SW480 (cell line): ENCODE measurements at regions not wholly inside any gene's neighbourhood (a gene's known extent, or its start where the extent isn't known, plus 50 kb on each side); places are given as distances from the start of the nearest gene placed in this dataset.
"Not testable (repeated sequence)": the region's sequence is repeated elsewhere in the genome, so short reads cannot be mapped to it uniquely, and the experiment has no call there.

Experiments
- DNase-seq: peaks from one replicate; pipeline ENCODE4 v3.0.0-alpha.2; 2016; ENCODE audit warnings: low spot score

DNA sequence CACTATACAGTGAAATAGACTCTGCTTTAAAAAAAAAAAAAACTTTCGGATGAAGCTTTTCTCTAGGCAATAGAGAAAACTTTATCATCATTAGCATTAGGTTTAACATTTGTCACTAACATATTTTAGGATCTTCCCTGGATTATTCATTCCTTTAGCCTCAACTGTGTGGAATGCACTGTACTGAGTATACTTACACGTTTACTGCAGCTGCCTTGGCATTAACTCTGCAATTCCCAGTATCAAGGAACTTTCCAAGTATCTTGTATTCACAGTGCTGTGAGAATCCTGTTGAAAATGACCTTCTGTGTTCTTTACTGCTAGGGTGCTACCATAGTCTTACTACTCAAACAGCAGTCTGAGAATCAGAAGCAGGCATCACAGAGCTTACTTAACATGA lies 328.2 kb upstream of the COL3A1 start:
- DNase-seq: no peak

DNA sequence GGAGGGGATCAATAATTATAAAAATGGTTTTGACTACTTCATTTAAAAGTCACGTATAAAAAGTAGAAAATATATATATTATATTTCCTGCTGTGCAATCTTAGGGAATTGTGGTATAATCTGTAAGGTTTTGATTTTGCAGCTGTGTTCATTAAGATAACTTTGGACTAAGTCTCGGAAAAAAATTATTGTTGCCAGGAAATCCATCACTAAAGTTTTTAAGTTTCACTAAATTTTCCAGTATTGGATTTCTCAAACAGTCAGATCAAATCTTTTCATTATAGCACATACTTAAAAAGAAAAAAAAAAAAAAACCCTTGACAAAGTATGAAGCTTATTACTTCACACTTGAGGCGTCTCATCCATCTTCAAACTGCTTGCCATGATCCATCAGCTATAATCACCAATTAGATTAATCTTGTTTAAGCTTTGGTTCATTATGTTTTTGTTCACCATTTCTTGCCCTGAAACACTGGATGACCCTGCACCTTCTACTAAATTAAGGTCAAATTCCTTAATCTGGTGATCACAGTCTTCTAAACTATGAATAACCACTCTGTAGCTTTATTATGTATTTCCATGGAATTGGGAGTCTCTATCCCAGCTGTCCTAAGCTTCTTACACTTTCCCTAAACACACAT lies 326.6 kb upstream of the COL3A1 start:
- no peak for DNase-seq

DNA sequence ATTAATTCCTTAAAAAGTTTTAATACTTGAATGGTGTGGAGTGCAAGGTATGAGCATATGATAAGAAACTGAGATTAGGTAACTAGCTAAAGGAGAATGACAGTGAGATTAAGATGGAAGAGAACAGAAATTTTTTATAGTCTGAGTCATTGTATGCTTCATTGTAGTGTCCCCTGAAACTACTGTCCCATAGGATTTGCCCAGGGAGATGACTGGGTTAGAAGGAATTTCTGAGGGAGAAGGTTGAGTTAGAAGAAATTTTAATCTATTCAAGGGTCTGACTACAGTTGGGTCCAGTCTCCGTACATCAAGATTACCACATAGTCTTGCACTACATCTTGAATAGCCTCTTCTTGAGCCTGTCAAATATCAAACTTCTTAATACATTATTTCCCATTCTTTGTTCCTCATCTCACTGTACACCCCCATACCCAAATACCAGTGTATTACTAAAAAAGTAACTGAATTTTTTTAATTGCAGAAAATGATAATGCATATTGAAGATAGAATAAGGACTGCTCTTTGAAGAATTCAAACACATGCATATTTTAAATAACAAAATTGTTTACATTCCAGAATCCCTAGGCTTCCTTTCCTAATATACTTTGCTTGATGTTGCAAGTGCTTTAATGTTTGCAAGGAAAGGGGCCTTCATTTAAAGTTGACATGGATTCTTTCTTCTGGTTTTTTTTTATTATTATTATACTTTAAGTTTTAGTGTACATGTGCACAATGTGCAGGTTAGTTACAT lies 314.3 kb upstream of the COL3A1 start:
- DNase-seq: no peak

DNA sequence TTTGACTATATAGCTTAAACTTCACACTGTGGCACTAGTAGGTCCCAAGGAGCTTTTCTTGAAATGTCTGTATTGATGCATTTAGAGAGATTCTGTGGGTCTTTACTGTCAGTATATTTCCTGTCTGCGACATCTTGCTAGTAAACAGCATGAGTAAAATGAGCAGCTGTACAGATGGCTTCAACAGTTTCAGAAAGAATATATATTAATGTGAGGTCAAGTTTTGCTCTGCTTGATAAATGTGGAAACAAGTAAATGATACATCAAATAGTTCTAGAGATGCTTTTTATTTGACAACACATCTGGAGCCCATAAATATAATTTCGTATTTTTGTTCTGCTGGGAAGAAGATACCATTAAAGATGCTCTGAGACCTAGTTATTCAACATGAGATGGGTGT lies 310.9 kb upstream of the COL3A1 start:
- no peak for DNase-seq

DNA sequence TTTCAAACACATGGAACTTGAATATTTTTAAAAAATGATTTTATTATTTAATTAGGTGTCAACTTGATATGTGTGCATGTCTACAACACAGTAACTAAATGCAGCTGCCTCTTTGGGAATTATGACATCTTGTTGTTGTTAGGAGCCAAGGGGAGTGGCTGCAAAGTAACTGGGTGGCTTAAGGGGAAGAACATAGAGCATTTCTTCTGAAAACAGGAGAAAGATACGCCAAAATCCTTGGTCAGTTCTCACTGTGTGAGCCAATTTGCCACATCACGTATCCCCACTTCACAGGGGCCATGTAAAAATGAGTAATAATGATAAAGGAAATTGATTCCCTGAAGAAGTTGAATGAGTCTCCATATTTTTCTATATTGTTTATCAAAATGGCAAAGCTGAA lies 309.8 kb upstream of the COL3A1 start:
- DNase-seq: no peak

DNA sequence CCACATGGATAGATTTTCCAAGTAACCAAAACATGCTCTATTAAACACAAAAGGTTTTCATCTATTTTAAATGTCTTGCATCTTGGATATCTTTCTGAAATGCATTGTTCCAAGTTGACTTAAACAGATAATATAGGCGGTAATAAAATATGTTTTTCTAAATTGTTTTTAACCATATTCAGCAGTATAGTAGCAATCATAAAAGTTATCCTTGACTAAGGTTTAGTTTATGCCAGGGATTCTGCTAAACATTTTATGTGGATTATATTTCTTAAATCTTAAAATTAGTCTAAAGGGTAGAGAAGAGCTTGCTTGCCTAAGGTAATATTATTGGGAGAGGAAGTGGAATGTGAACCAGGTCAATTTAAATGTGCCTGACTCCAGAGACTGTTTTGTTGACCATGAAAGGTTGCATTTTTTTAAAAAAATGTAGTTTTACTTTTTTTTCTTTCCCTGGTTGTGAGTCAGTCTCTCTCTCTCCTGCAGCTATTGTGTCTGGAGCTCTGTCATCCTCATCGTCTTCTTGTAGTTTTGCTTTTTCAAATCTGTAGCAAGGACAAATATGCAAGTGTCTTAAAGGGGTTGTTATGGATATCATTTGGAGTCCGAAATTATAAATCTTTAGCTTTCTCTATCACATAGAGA lies 309.1 kb upstream of the COL3A1 start:
- DNase-seq: no peak

DNA sequence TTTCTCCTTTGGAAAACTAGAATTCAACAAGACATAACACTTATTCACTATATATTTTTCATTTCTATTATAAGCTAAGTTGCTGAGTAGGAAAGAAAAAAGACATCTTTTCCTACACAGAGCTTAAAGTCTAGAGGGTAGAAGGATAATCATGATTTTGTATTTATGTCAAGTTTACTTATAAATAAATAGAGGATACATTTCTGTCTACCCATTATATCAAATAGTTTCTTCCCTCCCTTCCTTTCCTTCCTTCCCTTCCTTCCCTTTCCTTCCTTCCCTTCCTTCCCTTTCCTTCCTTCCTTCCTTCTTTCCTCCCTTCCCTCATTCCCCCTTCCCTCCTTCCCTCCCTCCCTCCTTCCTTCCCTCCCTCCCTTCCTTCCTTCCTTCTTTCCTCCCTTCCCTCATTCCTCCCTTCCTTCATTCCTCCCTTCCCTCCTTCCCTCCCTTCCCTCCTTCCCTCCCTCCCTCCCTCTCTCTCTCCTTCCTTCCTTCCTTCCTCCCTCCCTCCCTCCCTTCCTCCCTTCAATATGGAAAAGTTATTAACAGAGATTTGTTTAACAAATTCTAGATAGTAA lies 308.4 kb upstream of the COL3A1 start:
- DNase-seq: no peak

DNA sequence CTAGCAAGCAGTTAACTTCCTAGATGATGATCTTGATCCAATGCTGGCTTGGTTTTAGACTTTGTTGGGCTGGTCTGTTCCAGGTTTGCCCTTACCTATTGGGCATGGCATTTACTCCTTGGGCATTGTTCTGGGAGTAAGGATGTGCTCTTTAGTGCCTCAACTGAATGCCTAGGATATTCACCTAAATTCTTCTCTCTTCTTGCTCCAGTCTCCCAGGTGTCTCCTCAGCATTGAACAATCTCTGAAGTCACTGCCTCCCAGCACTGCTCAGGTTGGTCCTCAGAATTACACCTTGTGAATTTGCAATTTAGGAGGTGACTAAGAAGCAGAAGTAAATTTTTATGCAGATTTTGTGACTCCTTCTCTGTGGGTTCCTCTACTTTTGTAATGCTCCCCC lies 307.7 kb upstream of the COL3A1 start:
- no peak for DNase-seq

DNA sequence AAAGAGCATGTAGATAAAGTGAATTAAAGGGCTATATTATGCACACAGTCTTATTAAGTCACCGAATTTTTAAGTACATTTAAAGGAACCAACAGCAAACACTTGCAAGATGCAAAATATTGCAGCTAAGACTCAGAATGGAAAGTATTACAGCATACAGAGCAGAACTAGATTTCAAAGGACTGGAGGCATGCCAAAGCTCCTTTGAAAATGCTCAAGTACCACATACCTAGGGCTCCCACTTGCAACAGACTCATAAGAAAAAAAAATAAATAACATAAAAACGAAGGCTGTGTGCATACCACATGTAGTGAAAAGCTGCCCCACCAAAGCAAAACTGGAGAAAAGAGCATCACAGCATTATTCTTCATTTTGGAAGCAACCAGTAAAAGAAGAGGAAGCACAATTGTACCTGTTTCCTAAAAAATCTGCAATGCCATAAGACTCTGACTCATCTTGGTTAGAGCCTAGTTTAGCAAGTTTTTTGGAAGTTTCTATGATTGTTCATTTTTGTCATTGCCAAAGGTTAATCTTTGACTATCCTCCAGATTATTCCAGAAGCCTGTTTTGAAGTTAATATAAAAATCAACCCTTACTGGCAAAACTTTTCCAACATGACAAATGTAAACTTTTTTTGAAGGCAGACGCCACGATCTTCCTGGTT lies 306.0 kb upstream of the COL3A1 start:
- no peak for DNase-seq

DNA sequence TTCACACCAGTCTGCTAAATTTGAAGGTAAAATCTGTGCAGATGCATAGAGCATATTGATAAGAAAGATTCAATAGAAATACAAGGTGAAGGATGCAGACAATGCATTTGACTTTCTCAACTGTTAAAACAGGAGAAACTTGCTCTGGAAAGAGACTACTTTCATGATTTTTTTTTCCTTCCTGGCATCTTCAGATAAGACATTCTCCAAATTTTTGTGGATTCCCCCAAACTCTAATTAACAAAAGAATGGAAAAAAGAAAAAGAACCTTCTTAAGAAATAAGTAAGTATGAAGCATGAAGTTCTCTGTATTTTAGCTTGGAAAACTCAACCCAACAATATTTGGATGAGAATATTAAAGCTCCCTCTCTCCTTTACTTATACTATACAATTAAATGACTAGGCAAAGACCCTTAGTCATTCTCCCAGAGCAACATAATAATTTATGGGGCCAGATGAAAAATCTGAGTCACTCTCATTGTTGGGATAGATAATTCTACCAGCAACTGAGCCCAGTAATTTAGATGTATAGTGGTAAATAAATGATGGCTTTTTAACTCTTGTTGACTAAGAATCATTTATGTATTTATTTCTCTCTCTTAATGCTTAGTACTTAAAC lies 298.7 kb upstream of the COL3A1 start:
- no peak for DNase-seq

DNA sequence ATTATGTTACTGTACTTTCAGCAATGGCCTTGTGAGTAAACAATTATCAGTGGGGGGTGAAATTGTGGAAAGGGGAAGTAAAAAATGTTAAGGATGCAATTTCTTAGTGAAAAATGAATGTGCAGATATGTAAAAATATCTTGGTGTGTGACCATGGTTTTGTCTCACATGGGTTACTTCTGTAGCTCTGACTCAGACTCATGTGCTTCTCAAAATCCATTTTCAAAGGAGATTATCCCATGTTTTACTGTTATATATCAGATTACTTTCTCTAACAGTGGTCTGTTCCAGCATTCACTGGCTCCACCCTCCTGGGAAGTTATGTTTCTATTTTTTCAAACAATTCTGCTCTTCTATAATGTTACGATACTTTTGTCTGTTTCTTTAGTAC lies 298.2 kb upstream of the COL3A1 start:
- no peak for DNase-seq

DNA sequence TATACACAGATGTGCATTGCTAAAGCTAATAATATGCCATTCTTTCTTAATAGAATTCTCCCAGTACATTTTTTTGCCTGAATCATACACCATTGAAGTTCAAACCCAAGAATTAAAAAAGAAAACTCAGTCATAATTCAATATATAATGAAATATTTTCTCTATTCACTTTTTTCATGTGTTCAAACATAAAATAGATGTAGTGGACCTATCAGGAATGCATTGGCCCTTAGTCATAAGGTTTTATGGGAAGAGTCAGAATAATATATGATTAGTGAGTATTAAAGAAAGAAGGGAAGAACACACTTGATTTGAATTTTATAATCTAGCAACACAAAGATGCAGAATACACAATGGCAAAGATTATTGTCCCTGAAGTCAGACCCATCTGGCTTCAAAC lies 297.0 kb upstream of the COL3A1 start:
- no peak for DNase-seq

DNA sequence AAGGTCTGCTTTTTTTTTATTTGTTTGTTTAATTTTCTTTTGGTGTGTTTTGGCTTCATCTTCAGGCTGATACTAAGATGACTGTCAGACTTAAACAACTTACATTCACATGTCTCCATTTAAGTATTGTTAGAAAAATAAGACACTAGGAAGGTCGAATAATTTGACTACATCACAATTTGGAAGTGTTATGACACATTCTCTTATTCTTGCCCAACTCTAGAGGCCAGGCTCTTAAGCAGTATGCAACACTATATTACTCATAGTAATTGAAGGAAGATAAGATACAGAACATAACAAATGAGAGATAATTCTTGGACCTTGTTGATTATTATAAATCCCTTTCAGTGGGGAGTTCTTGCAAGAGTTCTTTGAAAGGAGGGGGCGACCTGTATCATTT lies 295.3 kb upstream of the COL3A1 start:
- DNase-seq: no peak

DNA sequence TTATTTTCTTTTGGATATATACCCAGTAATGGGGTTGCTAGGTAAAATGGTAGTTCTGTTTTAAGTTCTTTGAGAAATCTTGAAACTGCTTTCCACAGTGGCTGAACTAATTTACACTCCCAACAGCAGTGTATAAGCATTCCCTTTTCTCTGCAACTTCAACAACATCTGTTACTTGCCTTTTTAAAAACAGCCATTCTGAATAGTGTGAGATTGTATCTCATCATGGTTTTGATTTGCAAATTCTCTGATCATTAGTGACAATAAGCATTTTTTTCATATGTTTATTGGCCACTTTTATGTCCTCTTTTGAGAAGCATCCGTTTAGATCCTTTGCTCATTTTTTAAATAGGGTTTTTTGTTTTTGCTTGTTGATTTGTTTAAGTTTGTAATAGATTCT lies 291.3 kb upstream of the COL3A1 start:
- no peak for DNase-seq

DNA sequence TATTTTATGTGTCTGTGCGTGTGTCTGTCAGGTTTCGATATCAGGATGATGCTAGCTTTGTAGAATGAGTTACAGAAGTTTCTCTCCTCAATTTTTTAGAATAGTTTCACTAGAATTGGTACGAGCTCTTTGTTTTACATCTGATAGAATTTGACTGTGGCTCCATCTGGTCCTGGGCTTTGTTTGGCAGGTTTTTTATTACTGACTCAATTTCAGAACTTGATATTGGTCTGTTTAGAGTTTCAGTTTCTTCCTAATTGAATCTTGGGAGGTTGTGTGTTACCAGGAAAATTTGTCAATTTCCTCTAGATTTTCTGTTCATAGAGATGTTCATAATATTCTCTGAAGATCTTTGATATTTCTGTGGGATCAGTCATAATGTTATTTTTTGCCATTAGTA lies 289.4 kb upstream of the COL3A1 start:
- DNase-seq: no peak

DNA sequence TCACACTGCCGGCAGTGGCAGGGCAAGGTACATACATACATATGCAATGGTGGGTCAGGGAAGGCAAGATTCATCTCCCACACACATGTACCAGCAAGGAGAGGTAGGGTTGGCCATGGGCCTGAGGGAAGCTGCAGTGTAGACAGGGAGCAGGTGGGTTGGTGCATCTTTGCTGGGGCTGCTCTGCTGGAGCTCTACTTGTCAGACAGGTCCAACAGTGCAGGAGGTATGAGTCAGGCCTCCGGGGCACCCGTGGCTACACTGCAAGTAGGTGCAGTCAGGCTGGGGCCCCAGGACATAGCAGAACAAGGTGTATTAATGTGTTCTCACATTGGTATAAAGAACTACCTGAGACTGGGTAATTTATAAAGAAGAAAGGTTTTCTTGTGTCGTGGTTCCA lies 281.1 kb upstream of the COL3A1 start:
- DNase-seq: no peak

DNA sequence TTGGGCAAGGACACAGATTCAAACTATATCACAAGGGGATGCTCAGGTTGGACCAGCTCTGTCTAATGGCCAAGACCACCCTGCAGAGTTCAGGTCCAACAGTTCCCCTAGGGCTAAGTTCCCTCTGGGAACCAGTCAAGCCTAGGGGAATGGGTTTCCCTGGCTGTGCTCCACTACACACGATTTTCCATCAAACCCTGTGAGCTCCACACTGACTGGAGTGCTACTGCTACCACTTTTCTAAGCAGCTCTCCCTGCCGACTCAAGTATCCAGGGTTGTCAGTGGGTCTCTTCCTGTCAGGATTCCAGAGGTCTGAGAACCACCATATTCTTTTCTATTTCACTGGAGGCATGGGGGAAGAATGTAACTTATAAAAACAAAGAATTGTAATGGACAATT lies 280.4 kb upstream of the COL3A1 start:
- DNase-seq: no peak

DNA sequence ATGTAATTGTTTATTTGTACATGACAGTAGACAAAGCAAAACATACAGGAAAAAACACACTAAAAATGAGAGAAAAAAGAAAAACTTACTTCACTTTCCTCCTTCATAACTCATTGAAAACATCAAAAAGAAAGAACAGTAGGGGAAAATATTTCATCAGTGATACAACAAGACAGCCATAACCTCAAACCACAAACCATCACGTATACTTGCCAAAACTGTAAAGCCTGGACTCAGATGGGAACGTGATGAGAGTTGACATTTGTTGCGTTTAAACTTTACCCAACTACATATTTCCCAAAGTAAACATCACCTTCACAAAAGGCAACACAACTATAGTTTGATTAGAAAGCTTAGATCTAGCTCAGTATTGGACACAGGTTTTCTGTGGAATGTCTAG lies 278.2 kb upstream of the COL3A1 start:
- DNase-seq: no peak

DNA sequence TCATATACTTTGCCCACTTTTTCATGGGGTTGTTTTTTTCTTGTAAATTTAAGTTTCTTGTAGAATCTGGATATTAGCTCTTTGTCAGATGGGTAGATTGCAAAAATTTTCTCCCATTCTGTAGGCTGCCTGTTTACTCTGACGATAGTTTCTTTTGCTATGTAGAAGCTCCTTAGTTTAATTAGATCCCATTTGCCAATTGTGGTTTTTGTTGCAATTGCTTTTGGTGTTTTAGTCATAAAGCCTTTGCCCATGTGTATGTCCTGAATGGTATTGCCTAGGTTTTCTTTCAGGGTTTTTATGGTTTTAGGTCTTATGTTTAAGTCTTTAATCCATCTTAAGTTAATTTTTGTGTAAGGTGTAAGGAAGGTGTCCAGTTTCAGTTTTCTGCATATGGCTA lies 276.0 kb upstream of the COL3A1 start:
- not testable (repeated sequence) for DNase-seq

DNA sequence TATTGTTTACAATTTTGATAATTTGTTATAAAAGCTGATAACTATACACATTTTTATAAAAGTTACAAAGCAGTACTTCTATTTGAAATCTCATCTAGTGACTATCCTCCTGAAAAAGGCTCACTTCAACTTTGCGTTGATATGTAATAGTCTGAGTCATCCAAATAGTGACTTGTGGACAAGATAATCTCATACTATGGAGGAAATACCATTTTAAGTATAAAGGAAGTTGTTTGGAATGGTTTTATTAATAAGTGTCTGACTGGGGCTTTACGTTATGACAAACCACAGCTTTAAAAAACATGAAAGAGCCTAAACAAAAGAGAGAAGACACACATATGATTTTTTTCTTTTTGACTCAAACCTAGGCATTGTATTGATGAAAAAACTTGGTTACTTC lies 272.3 kb upstream of the COL3A1 start:
- no peak for DNase-seq

DNA sequence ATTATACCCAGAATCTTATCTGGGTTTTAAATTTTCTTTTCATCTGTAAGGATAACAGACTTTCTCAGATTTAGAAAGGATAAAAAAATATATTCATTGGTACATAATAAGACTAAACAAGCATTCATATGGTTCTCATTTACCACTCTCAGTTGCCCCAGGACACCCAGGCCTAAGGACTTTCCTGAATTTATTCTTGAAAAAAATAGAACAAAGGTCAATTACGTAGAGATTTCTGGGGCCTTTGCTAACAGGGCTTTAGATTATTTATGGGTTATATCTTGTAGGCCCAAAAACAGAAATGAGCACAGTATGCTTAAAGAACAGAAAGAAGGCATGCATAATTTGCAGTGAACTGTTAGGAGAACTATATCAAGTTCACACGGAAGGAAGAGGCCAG lies 269.0 kb upstream of the COL3A1 start:
- no peak for DNase-seq

DNA sequence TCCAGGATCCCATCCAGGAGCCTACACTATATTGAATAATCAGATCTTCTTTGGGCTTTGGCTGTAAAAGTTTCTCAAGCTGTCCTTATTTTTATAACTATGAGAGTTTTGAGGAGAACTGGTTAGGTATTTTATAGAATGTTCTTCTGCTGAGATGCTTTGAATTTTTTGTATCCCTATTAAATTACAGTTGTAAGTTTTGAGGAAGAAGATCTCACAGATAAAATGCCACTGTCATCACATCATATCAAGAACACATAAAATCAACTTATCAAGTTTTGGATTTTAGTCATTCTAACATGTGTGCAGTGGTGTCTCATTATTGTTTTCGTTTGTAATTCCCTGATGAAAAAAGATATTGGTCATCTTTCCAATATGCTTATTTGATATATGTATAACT lies 260.2 kb upstream of the COL3A1 start:
- no peak for DNase-seq
